Ishikawa (cell line): ENCODE measurements at regions not wholly inside any gene's neighbourhood (a gene's known extent, or its start where the extent isn't known, plus 50 kb on each side); places are given as distances from the start of the nearest gene placed in this dataset.
A peak's percentile ranks its signal among the peaks of the same experiment; 100 is the strongest.

Source experiments
- CEBPB ChIP-seq: IDR thresholded peaks from 2 replicates; pipeline ENCODE4 v1.6.1; 2012
- CREB1 ChIP-seq: IDR thresholded peaks from 2 replicates; pipeline ENCODE4 v1.6.1; 2012; ENCODE audit warnings: low read depth
- EGR1 ChIP-seq: IDR thresholded peaks from 2 replicates; pipeline ENCODE4 v1.6.1; 2012
- EP300 ChIP-seq: IDR thresholded peaks from 2 replicates; pipeline ENCODE4 v1.6.1; 2012; ENCODE audit warnings: borderline replicate concordance
- FOXM1 ChIP-seq: IDR thresholded peaks from 2 replicates; pipeline ENCODE4 v1.6.1; 2012; ENCODE audit warnings: low read depth, borderline replicate concordance
- MAX ChIP-seq: IDR thresholded peaks from 2 replicates; pipeline ENCODE4 v1.6.1; 2012
- NFIC ChIP-seq: IDR thresholded peaks from 2 replicates; pipeline ENCODE4 v1.6.1; 2012
- RAD21 ChIP-seq: IDR thresholded peaks from 2 replicates; pipeline ENCODE4 v1.6.1; 2012; ENCODE audit warnings: low read depth
- REST ChIP-seq: IDR thresholded peaks from 2 replicates; pipeline ENCODE4 v1.6.1; 2012; ENCODE audit warnings: low read depth, mild to moderate bottlenecking
- TAF1 ChIP-seq: IDR thresholded peaks from 2 replicates; pipeline ENCODE4 v1.6.1; 2012; ENCODE audit warnings: low read depth, mild to moderate bottlenecking
- TCF12 ChIP-seq: IDR thresholded peaks from 2 replicates; pipeline ENCODE4 v1.6.1; 2012; ENCODE audit warnings: low read depth
- TEAD4 ChIP-seq: IDR thresholded peaks from 2 replicates; pipeline ENCODE4 v1.6.1; 2012
- USF1 ChIP-seq: IDR thresholded peaks from 2 replicates; pipeline ENCODE4 v1.6.1; 2012
- YY1 ChIP-seq: IDR thresholded peaks from 2 replicates; pipeline ENCODE4 v1.6.1; 2012; ENCODE audit warnings: low read depth
- ZBTB7A ChIP-seq: IDR thresholded peaks from 2 replicates; pipeline ENCODE4 v1.6.1; 2012; ENCODE audit warnings: low read depth

- TF ChIP-seq TAF1 (no peak), CEBPB (no peak), EP300 (no peak), TCF12 (no peak), YY1 (no peak), RAD21 (no peak), USF1 (no peak)
Observed at GRCh38 chr9:78607853-78608252, 310.9 kb downstream of the PSAT1 start.

GRCh38 chr9:78609450-78609849, 312.5 kb downstream of the PSAT1 start:
- no peak for TF ChIP-seq CREB1
- no peak for TF ChIP-seq REST

GRCh38 chr9:78612091-78612490, 315.2 kb downstream of the PSAT1 start:
- TF ChIP-seq EGR1, result no peak

GRCh38 chr9:78613006-78613405, 316.1 kb downstream of the PSAT1 start:
- no peak for TF ChIP-seq EP300
- no peak for TF ChIP-seq CEBPB
- TF ChIP-seq USF1, result no peak
- TF ChIP-seq EGR1, result no peak
- no peak for TF ChIP-seq TCF12
- no peak for TF ChIP-seq ZBTB7A
- no peak for TF ChIP-seq YY1
- TF ChIP-seq RAD21, result no peak
- no peak for TF ChIP-seq REST
- no peak for TF ChIP-seq TAF1
- TF ChIP-seq NFIC, result no peak
- no peak for TF ChIP-seq CREB1
- no peak for TF ChIP-seq FOXM1
- TF ChIP-seq TEAD4, result no peak
- no peak for TF ChIP-seq MAX

- no peak for TF ChIP-seq NFIC
- TF ChIP-seq CEBPB, result peak; percentile 21; the same call in 1 of the 2 replicates
Observed at GRCh38 chr9:78614892-78615291, 318.0 kb downstream of the PSAT1 start.

GRCh38 chr9:78615372-78615771, 318.4 kb downstream of the PSAT1 start:
- TF ChIP-seq MAX (no peak), EGR1 (no peak), CEBPB (no peak), NFIC (no peak), YY1 (no peak), TCF12 (no peak), FOXM1 (no peak), CREB1 (no peak), EP300 (no peak), TEAD4 (no peak), TAF1 (no peak), REST (no peak), ZBTB7A (no peak), RAD21 (no peak), USF1 (no peak)
